HepG2 (cell line): ENCODE measurements at regions not wholly inside any gene's neighbourhood (a gene's known extent, or its start where the extent isn't known, plus 50 kb on each side); places are given as distances from the start of the nearest gene placed in this dataset.

Source experiments
- ATAC-seq: fragments of 200-7000 bp; cut with Tn5 transposase; 3 replicates; pipeline ENCODE4 v1.9.1; 2020; ENCODE audit warnings: mild to moderate bottlenecking, moderate library complexity
- BruUV-seq: library from RNA; stranded (reverse); fragments of 400-500 nt; replicated peaks from 2 replicates; lab custom pipeline; 2021; lab: Mats Ljungman, UMichigan
- CTCF ChIA-PET: fragments of 300-600 bp; formaldehyde crosslinking; extraction: SDS; loops from one replicate; lab custom pipeline; 2021; ENCODE audit warnings: low total read pairs, inconsistent platforms, low intra/inter-chr PET ratio; lab: Yijun Ruan, JAX
- POLR2A ChIA-PET: fragments of 350-600 bp; sonication (Branson Sonifier 250); formaldehyde crosslinking; loops from one replicate; lab custom pipeline; 2020; ENCODE audit warnings: antibody characterized with exemption, inconsistent platforms; lab: Yijun Ruan, JAX
- DNase-seq: peaks from one replicate; pipeline ENCODE4 v3.0.0-alpha.2; 2015; ENCODE audit warnings: low spot score
- FAIRE-seq: peaks from 3 replicates; lab custom pipeline; 2011; peaks lifted over from hg19 to GRCh38; lab: Jason Lieb, UNC
- H2AFZ ChIP-seq: one replicate; pipeline ENCODE4 v1.6.1; 2011; ENCODE audit warnings: low read length, inconsistent platforms
- H3K27ac ChIP-seq: fragments of 300-600 bp; 3 replicates; pipeline ENCODE4 v1.8.0; 2011; ENCODE audit warnings: mixed run types, mild to moderate bottlenecking, mixed read lengths, low read length, inconsistent platforms; ENCODE audit not compliant: insufficient read depth; ENCODE audit errors: extremely low read length
- H3K27me3 ChIP-seq, 2 experiments: fragments of 200-600 bp in 1 of 2; 2 replicates in 1 of 2; 3 replicates in 1 of 2; pipeline versions ENCODE4 v1.6.0 to v1.8.0; 2011; ENCODE audit warnings: low read length in 2 of 2, mild to moderate bottlenecking in 2 of 2, moderate library complexity in 2 of 2, inconsistent platforms in 1 of 2; ENCODE audit not compliant: insufficient read depth in 2 of 2, control insufficient read depth in 1 of 2
- H3K36me3 ChIP-seq, 2 experiments: fragments of 200-600 bp in 1 of 2; replicated peaks in 1 of 2; 2 replicates in 1 of 2; 3 replicates in 1 of 2; pipeline versions ENCODE4 v1.5.1 to v1.8.0; 2011; ENCODE audit warnings: low read length in 2 of 2, inconsistent platforms in 1 of 2; ENCODE audit not compliant: insufficient read depth in 2 of 2, control insufficient read depth in 1 of 2
- H3K4me1 ChIP-seq: 2 replicates; pipeline ENCODE4 v1.5.1; 2012; ENCODE audit warnings: low read length, inconsistent platforms; ENCODE audit not compliant: insufficient read depth
- H3K4me2 ChIP-seq: 2 replicates; pipeline ENCODE4 v1.6.0; 2011; ENCODE audit warnings: low read depth, low read length, inconsistent platforms
- H3K4me3 ChIP-seq, 3 experiments: fragments of 200-600 bp in 1 of 3; sonication (generic), shearing (Covaris generic) in 1 of 3; replicated peaks in 1 of 3; 2 replicates each; pipeline ENCODE4 v1.5.1; 2011 to 2016; ENCODE audit warnings: low read length in 3 of 3, inconsistent platforms in 2 of 3, low read depth in 2 of 3, mild to moderate bottlenecking in 2 of 3, control low read depth in 1 of 3, mixed read lengths in 1 of 3; ENCODE audit not compliant: insufficient read depth in 1 of 3
- H3K79me2 ChIP-seq: one replicate; pipeline ENCODE4 v1.6.1; 2011; ENCODE audit warnings: low read length, inconsistent platforms; ENCODE audit not compliant: insufficient read depth
- H3K9ac ChIP-seq: 2 replicates; pipeline ENCODE4 v1.6.0; 2011; ENCODE audit warnings: mild to moderate bottlenecking, low read depth, low read length, inconsistent platforms; ENCODE audit not compliant: insufficient read depth
- H3K9me3 ChIP-seq: 2 replicates; pipeline ENCODE4 v1.5.1; 2012; ENCODE audit warnings: mild to moderate bottlenecking, low read length
- H4K20me1 ChIP-seq: 2 replicates; pipeline ENCODE4 v1.6.0; 2011; ENCODE audit warnings: inconsistent platforms, mild to moderate bottlenecking, low read length, moderate library complexity; ENCODE audit not compliant: insufficient read depth
- DMAP1 ChIP-seq: IDR thresholded peaks from 2 replicates; pipeline ENCODE4 v1.6.1; 2016
- ELF1 ChIP-seq: sonication (generic); formaldehyde crosslinking; IDR thresholded peaks from 2 replicates; pipeline ENCODE4 v1.4.0; 2020; ENCODE audit warnings: missing genetic modification reagents
- ELF3 ChIP-seq: IDR thresholded peaks from 2 replicates; pipeline ENCODE4 v1.6.1; 2016; ENCODE audit warnings: missing genetic modification reagents, missing compliant biosample characterization
- FOSL2 ChIP-seq: sonication (generic); formaldehyde crosslinking; IDR thresholded peaks from 2 replicates; pipeline ENCODE4 v1.4.0; 2020; ENCODE audit warnings: missing genetic modification reagents
- MEIS2 ChIP-seq: sonication (generic); formaldehyde crosslinking; IDR thresholded peaks from 2 replicates; pipeline ENCODE4 v1.9.0; 2021; ENCODE audit warnings: mild to moderate bottlenecking, missing genetic modification reagents
- SIX4 ChIP-seq: sonication (generic); formaldehyde crosslinking; IDR thresholded peaks from 2 replicates; pipeline ENCODE4 v1.4.0; 2020; ENCODE audit warnings: missing genetic modification reagents
- STAG1 ChIP-seq: sonication (generic); formaldehyde crosslinking; IDR thresholded peaks from 2 replicates; pipeline ENCODE4 v1.4.0; 2020; ENCODE audit warnings: missing genetic modification reagents
- ZNF441 ChIP-seq: sonication (generic); formaldehyde crosslinking; IDR thresholded peaks from 2 replicates; pipeline ENCODE4 v1.7.0; 2021; ENCODE audit warnings: missing genetic modification reagents, borderline replicate concordance
- ZNF616 ChIP-seq: sonication (generic); formaldehyde crosslinking; IDR thresholded peaks from 2 replicates; pipeline ENCODE4 v1.5.0; 2020; ENCODE audit warnings: low read depth, mild to moderate bottlenecking, missing genetic modification reagents
- WGBS: methylation state at CpG from one replicate; pipeline ENCODE4 v1.1.6; 2017; ENCODE audit warnings: low lambda C conversion rate; 5-methylcytosine and 5-hydroxymethylcytosine counted together
- in situ Hi-C: cut with HindIII; loops from 2 replicates; pipeline ENCODE4 v1.10.0; 2017; ENCODE audit warnings: low pct_unique_long_range_greater_than_20kb; ENCODE audit not compliant: extremely low pct_ligation_motif_present
- intact Hi-C: fragments of 100-400 bp; cut with micrococcal nuclease; formaldehyde crosslinking; loops from one replicate; pipeline ENCODE4 v1.10.0; 2022; ENCODE audit not compliant: unreplicated experiment
- TF ChIP-seq, protein P1 (sequence below): sonication (generic); formaldehyde crosslinking; IDR thresholded peaks from 2 replicates; pipeline ENCODE4 v1.4.0; 2020; ENCODE audit warnings: missing genetic modification reagents
- TF ChIP-seq, protein P2 (sequence below): sonication (generic); formaldehyde crosslinking; IDR thresholded peaks from 2 replicates; pipeline ENCODE4 v1.4.0; 2020; ENCODE audit warnings: missing genetic modification reagents

DNA sequence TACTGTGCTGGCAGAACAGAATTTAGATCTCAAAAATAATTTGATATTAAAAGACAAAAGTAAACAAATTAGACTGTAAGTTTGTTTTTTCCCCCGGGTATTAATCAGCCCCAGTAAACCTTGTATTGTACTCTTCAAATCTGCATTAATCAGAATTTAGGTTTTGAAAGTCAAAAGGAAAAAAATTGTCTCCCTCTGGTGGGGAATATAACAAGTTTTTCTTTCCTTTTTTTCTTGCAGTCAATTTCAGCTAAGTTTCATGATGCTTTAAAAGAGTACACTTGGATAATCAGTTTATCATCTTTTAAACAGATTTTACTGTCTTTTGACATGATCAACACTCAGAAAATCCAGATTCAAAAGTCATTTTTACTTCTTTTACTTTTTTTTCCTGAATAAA lies 134.5 kb upstream of the PKN2 start:
- ATAC-seq (no peak), FAIRE-seq (peak; percentile 66), DNase-seq (no peak)
- BruUV-seq: no TSS peak
- Histone ChIP-seq H3K27ac (no peak overlapping the region), H3K9ac (no peak overlapping the region), H3K4me3 (no peak overlapping the region), H2AFZ (no peak overlapping the region), H3K4me1 (no peaks in the 10 kb centered on the region), H3K27me3 (no peaks in the 10 kb centered on the region), H3K9me3 (no peaks in the 10 kb centered on the region), H3K4me2 (no peak overlapping the region), H3K79me2 (no peaks in the 10 kb centered on the region), H3K36me3 (no peaks in the 10 kb centered on the region), H4K20me1 (no peaks in the 10 kb centered on the region)
- in situ Hi-C loops: no loop called here
- no peak for TF ChIP-seq MEIS2 (CRISPR knock-in tag)
- TF ChIP-seq, protein P1, sequence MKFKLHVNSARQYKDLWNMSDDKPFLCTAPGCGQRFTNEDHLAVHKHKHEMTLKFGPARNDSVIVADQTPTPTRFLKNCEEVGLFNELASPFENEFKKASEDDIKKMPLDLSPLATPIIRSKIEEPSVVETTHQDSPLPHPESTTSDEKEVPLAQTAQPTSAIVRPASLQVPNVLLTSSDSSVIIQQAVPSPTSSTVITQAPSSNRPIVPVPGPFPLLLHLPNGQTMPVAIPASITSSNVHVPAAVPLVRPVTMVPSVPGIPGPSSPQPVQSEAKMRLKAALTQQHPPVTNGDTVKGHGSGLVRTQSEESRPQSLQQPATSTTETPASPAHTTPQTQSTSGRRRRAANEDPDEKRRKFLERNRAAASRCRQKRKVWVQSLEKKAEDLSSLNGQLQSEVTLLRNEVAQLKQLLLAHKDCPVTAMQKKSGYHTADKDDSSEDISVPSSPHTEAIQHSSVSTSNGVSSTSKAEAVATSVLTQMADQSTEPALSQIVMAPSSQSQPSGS (CRISPR knock-in tag): no peak
- peak; percentile 28 for TF ChIP-seq STAG1 (CRISPR knock-in tag)
- 0% methylated on average over 1 of the region's 1 CpG for WGBS
- ChIA-PET CTCF (no interaction called here), POLR2A (no interaction called here)
- intact Hi-C loops: loop anchor here (1.0 kb wide), 1 partner anchor 369 kb away; no protein-coding TSS in a partner anchor

DNA sequence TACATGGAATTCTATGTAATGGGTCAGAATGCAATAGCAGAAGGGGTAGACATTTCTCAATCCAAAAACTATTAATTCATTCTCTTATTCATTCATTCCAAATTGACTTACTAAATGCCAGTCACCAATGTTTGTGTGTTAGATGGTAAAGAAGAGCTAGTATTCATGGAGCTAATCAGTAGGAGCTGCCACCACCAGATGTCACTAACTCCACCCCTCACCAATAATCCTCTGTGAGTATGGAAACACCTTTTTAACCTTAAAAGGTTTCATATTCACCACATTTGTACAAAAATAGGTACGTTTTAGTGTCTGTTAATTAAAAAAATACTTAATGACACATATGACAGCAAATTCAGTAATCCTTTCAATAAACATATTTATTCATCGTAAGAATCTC lies 131.8 kb upstream of the PKN2 start:
- Histone ChIP-seq H3K9ac (no peak overlapping the region), H3K79me2 (no peaks in the 10 kb centered on the region), H3K4me2 (no peak overlapping the region), H3K27ac (no peak overlapping the region), H3K36me3 (no peaks in the 10 kb centered on the region), H3K9me3 (no peaks in the 10 kb centered on the region), H3K27me3 (no peaks in the 10 kb centered on the region), H3K4me3 (no peak overlapping the region), H2AFZ (no peak overlapping the region), H3K4me1 (no peaks in the 10 kb centered on the region), H4K20me1 (no peaks in the 10 kb centered on the region)
- no peak for FAIRE-seq
- in situ Hi-C loops: loop anchor here (25.0 kb wide), 1 partner anchor 1240 kb away; no protein-coding TSS in a partner anchor
- intact Hi-C loops: loop anchor here (1.0 kb wide), 1 partner anchor 43 kb away; no protein-coding TSS in a partner anchor
- 45% methylated on average over 2 of the region's 2 CpGs for WGBS
- ATAC-seq: no peak
- ChIA-PET CTCF (no interaction called here), POLR2A (no interaction called here)
- DNase-seq: no peak
- BruUV-seq: no TSS peak
- no peak for TF ChIP-seq ZNF441 (CRISPR knock-in tag)
- TF ChIP-seq SIX4: no peak
- TF ChIP-seq ELF1 (CRISPR knock-in tag): no peak
- TF ChIP-seq ZNF616 (CRISPR knock-in tag): no peak
- TF ChIP-seq, protein P2, sequence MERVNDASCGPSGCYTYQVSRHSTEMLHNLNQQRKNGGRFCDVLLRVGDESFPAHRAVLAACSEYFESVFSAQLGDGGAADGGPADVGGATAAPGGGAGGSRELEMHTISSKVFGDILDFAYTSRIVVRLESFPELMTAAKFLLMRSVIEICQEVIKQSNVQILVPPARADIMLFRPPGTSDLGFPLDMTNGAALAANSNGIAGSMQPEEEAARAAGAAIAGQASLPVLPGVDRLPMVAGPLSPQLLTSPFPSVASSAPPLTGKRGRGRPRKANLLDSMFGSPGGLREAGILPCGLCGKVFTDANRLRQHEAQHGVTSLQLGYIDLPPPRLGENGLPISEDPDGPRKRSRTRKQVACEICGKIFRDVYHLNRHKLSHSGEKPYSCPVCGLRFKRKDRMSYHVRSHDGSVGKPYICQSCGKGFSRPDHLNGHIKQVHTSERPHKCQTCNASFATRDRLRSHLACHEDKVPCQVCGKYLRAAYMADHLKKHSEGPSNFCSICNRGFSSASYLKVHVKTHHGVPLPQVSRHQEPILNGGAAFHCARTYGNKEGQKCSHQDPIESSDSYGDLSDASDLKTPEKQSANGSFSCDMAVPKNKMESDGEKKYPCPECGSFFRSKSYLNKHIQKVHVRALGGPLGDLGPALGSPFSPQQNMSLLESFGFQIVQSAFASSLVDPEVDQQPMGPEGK: no peak
- no peak for TF ChIP-seq FOSL2 (CRISPR knock-in tag)
- TF ChIP-seq ELF3: no peak
- TF ChIP-seq DMAP1: no peak
